Gastrocnemius medialis (tissue), 4 donors: ENCODE measurements at regions not wholly inside any gene's neighbourhood (a gene's known extent, or its start where the extent isn't known, plus 50 kb on each side); places are given as distances from the start of the nearest gene placed in this dataset.

ENCODE experiments used
- ATAC-seq, 2 donors: fragments of 150-250 bp; one replicate each; pipeline ENCODE4 v1.9.1; 2016
- DNase-seq, 2 donors: peaks; one replicate each; pipeline ENCODE4 v3.0.0-alpha.2; 2019
- H3K27ac ChIP-seq, 4 donors: fragments of 200-600 bp; sonication (generic); 1 replicate in 1 of 4; 2 replicates in 3 of 4; pipeline ENCODE4 v1.5.1; 2016 to 2018; ENCODE audit warnings: mild to moderate bottlenecking in 2 of 4, moderate library complexity in 1 of 4
- H3K27me3 ChIP-seq, 3 donors: fragments of 200-600 bp; sonication (generic) in 2 of 3; 1 replicate in 1 of 3; 2 replicates in 2 of 3; pipeline versions ENCODE4 v1.5.1 to v1.6.0; 2016 to 2019; ENCODE audit warnings: mild to moderate bottlenecking in 1 of 3, moderate library complexity in 1 of 3
- H3K36me3 ChIP-seq, 2 donors: fragments of 200-600 bp; sonication (generic) in 1 of 2; one replicate each; pipeline ENCODE4 v1.5.1; 2017 to 2018
- H3K4me1 ChIP-seq, 2 donors: fragments of 200-600 bp; sonication (generic) in 1 of 2; one replicate each; pipeline ENCODE4 v1.5.1; 2016 to 2017; ENCODE audit warnings: mild to moderate bottlenecking in 2 of 2
- H3K4me3 ChIP-seq, 4 donors: fragments of 200-600 bp; sonication (generic) in 3 of 4; 1 replicate in 1 of 4; 2 replicates in 3 of 4; pipeline ENCODE4 v1.5.1; 2016 to 2019; ENCODE audit warnings: mild to moderate bottlenecking in 2 of 4
- H3K9me3 ChIP-seq, 3 donors: fragments of 200-600 bp; sonication (generic) in 2 of 3; 1 replicate in 1 of 3; 2 replicates in 2 of 3; pipeline ENCODE4 v1.5.1; 2016 to 2019
- POLR2A ChIP-seq, 2 donors: fragments of 450-650 bp; IDR thresholded peaks; one replicate each; pipeline ENCODE4 v1.6.1; 2017; ENCODE audit warnings: antibody characterized with exemption in 2 of 2, mild to moderate bottlenecking in 2 of 2, moderate library complexity in 2 of 2
- in situ Hi-C, 4 donors: fragments of 200-750 bp; cut with MboI; loops; one replicate each; pipeline versions ENCODE4 v1.15.0 to v1.8.0; 2017; ENCODE audit warnings: low sequenced_read_pairs in 4 of 4
- intact Hi-C: fragments of 100-400 bp; cut with DNase I; formaldehyde crosslinking; loops from one replicate; pipeline ENCODE4 v1.15.1; 2023; ENCODE audit warnings: low total_unique reads
- TF ChIP-seq, protein P1 (sequence below), 5 experiments: fragments of 450-650 bp in 3 of 5; fragments of 200-600 bp in 2 of 5; sonication (generic) in 2 of 5; IDR thresholded peaks in 4 of 5; conservative IDR thresholded peaks in 1 of 5; 1 replicate in 4 of 5; 2 replicates in 1 of 5; pipeline ENCODE4 v1.5.1; 2016 to 2019; ENCODE audit warnings: antibody characterized with exemption in 5 of 5, mild to moderate bottlenecking in 3 of 5, moderate library complexity in 3 of 5

- Histone ChIP-seq H3K4me3 (no peak overlapping the region), H3K27ac (no peak overlapping the region), H3K36me3 (no peaks in the 10 kb centered on the region), H3K9me3 (no peaks in the 10 kb centered on the region), H3K4me1 (no peaks in the 10 kb centered on the region), H3K27me3 (no peaks in the 10 kb centered on the region)
- in situ Hi-C loops (no loop called here), intact Hi-C loops (no loop called here)
- ATAC-seq (no peak), DNase-seq (no peak)
- TF ChIP-seq POLR2A (IDR thresholded peaks at IDR 0.05) = no peak
- TF ChIP-seq, protein P1, sequence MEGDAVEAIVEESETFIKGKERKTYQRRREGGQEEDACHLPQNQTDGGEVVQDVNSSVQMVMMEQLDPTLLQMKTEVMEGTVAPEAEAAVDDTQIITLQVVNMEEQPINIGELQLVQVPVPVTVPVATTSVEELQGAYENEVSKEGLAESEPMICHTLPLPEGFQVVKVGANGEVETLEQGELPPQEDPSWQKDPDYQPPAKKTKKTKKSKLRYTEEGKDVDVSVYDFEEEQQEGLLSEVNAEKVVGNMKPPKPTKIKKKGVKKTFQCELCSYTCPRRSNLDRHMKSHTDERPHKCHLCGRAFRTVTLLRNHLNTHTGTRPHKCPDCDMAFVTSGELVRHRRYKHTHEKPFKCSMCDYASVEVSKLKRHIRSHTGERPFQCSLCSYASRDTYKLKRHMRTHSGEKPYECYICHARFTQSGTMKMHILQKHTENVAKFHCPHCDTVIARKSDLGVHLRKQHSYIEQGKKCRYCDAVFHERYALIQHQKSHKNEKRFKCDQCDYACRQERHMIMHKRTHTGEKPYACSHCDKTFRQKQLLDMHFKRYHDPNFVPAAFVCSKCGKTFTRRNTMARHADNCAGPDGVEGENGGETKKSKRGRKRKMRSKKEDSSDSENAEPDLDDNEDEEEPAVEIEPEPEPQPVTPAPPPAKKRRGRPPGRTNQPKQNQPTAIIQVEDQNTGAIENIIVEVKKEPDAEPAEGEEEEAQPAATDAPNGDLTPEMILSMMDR (IDR thresholded peaks at IDR 0.05 in 4 of 5, conservative IDR thresholded peaks at IDR 0.05 in 1 of 5) = no peak
Measured at GRCh38 chr11:109619498-109619897, 197.5 kb downstream of the C11orf87 start.

- Histone ChIP-seq H3K4me1 (no peaks in the 10 kb centered on the region), H3K9me3 (no peaks in the 10 kb centered on the region), H3K27me3 (no peaks in the 10 kb centered on the region), H3K36me3 (no peaks in the 10 kb centered on the region), H3K27ac (no peak overlapping the region), H3K4me3 (no peak overlapping the region)
- TF ChIP-seq POLR2A (IDR thresholded peaks at IDR 0.05) = no peak
- TF ChIP-seq, protein P1 (IDR thresholded peaks at IDR 0.05 in 4 of 5, conservative IDR thresholded peaks at IDR 0.05 in 1 of 5) = no peak
- intact Hi-C loops = no loop called here
- no peak for ATAC-seq
- in situ Hi-C loops = no loop called here
- DNase-seq = no peak
Measured at GRCh38 chr11:109629734-109630133, 207.7 kb downstream of the C11orf87 start.

DNA sequence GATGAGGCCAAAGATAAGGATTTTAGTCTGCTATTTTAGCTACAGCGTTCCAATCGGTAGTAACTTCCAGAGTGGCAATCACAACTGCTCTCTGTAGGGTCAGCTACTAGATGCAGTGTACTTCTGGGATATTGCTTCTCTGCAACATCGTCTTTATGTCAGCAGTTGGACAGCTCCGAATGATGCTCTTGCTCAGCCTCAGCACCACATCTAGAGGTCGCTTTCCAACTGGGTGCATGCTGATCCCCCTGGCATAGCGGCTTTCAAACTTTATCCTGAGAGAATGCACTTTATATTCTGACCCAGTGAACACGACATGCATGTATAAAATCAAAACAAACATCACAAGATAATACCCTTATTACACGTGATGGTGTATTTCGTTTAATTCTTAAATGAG is 219.6 kb downstream of the C11orf87 start:
- Histone ChIP-seq H3K36me3 (no peaks in the 10 kb centered on the region), H3K27ac (no peak overlapping the region), H3K9me3 (no peaks in the 10 kb centered on the region), H3K4me3 (no peak overlapping the region), H3K27me3 (no peaks in the 10 kb centered on the region), H3K4me1 (no peaks in the 10 kb centered on the region)
- ATAC-seq (no peak), DNase-seq (no peak)
- intact Hi-C loops (no loop called here), in situ Hi-C loops (no loop called here)
- TF ChIP-seq, protein P1 (IDR thresholded peaks at IDR 0.05 in 4 of 5, conservative IDR thresholded peaks at IDR 0.05 in 1 of 5) = no peak
- no peak for TF ChIP-seq POLR2A (IDR thresholded peaks at IDR 0.05)

DNA sequence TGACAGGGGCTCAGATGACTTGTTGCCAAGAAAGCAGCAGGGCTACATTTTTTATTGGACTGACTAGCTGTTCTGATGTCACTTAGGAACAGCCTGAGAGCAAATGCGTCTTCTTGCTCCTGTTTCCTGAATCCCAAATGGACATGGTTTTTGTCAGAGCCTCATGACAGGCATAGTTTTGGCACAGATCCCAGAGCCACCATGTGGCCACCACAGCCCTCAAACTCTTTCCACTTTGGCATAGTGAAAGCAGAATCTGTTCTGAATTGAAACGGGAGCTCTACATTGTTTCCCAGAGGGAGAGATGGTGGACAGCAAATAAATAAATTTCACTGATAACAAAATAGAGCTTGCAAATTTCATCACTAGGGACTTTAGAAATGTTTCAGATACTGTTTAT is 222.2 kb downstream of the C11orf87 start:
- ATAC-seq (no peak), DNase-seq (no peak)
- H3K36me3 ChIP-seq = no peaks in the 10 kb centered on the region
- no peaks in the 10 kb centered on the region for H3K4me1 ChIP-seq
- H3K9me3 ChIP-seq = no peaks in the 10 kb centered on the region
- no peak overlapping the region for H3K27ac ChIP-seq
- H3K4me3 ChIP-seq = no peak overlapping the region
- H3K27me3 ChIP-seq = no peaks in the 10 kb centered on the region
- in situ Hi-C loops = no loop called here
- intact Hi-C loops = no loop called here
- TF ChIP-seq, protein P1 (IDR thresholded peaks at IDR 0.05 in 4 of 5, conservative IDR thresholded peaks at IDR 0.05 in 1 of 5) = no peak
- TF ChIP-seq POLR2A (IDR thresholded peaks at IDR 0.05) = no peak

GRCh38 chr11:109648804-109649203 is 226.8 kb downstream of the C11orf87 start:
- H3K9me3 ChIP-seq = no peaks in the 10 kb centered on the region
- H3K36me3 ChIP-seq = no peaks in the 10 kb centered on the region
- TF ChIP-seq, protein P1 (IDR thresholded peaks at IDR 0.05 in 4 of 5, conservative IDR thresholded peaks at IDR 0.05 in 1 of 5) = no peak
- no peak for TF ChIP-seq POLR2A (IDR thresholded peaks at IDR 0.05)
- no peaks in the 10 kb centered on the region for H3K27me3 ChIP-seq
- intact Hi-C loops = no loop called here
- H3K4me3 ChIP-seq = no peak overlapping the region
- H3K27ac ChIP-seq = no peak overlapping the region
- no peak for DNase-seq
- no peaks in the 10 kb centered on the region for H3K4me1 ChIP-seq
- in situ Hi-C loops = no loop called here
- no peak for ATAC-seq
